Sigmoid colon (tissue), 4 donors: ENCODE measurements at regions not wholly inside any gene's neighbourhood (a gene's known extent, or its start where the extent isn't known, plus 50 kb on each side); places are given as distances from the start of the nearest gene placed in this dataset.

Source experiments
- EP300 ChIP-seq, 4 donors: sonication (generic); formaldehyde crosslinking; IDR thresholded peaks; one replicate each; pipeline ENCODE4 v1.6.1; 2017; ENCODE audit warnings: antibody characterized with exemption in 4 of 4
- POLR2A ChIP-seq, 2 donors: fragments of 450-650 bp; IDR thresholded peaks; one replicate each; pipeline ENCODE4 v1.6.1; 2016; ENCODE audit warnings: antibody characterized with exemption in 2 of 2, mild to moderate bottlenecking in 2 of 2, moderate library complexity in 2 of 2
- TF ChIP-seq, protein P1 (sequence below), 4 experiments: fragments of 450-650 bp in 3 of 4; fragments of 200-600 bp in 1 of 4; IDR thresholded peaks; one replicate each; pipeline ENCODE4 v1.5.1; 2016 to 2019; ENCODE audit warnings: antibody characterized with exemption in 4 of 4, mild to moderate bottlenecking in 3 of 4, moderate library complexity in 2 of 4

DNA sequence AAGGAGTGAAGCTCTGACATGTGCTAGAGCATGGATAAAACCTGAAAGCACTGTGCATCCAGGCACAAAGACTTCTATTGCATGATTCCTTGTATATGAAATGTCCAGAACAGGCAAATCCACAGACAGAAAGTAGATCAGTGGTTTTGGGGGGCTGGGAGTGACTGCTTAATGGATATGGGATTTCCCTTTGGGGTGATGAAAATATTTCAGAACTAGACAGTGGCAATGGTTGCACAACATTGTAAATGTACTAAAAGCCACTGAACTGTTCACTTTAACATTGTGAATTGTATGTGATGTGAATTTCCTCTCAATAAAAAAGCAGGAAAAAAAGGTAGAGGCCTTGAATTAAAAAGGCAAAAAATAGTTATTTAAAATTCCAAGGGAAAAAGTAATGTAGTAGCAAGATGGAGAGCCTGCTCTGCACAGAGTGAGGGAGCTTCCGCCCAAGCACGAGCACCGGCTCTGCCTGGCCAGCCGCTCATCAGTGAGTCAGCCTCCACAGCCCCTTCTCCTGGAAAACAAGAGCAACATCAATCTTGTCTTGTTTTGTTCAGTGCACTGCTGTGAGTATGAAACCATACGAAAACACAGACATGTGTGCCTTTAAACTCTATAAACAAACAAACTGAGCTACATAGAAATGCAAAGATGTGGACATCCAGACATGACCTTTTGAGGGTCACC is 74.6 kb upstream of the THBS2 start:
- TF ChIP-seq, protein P1, sequence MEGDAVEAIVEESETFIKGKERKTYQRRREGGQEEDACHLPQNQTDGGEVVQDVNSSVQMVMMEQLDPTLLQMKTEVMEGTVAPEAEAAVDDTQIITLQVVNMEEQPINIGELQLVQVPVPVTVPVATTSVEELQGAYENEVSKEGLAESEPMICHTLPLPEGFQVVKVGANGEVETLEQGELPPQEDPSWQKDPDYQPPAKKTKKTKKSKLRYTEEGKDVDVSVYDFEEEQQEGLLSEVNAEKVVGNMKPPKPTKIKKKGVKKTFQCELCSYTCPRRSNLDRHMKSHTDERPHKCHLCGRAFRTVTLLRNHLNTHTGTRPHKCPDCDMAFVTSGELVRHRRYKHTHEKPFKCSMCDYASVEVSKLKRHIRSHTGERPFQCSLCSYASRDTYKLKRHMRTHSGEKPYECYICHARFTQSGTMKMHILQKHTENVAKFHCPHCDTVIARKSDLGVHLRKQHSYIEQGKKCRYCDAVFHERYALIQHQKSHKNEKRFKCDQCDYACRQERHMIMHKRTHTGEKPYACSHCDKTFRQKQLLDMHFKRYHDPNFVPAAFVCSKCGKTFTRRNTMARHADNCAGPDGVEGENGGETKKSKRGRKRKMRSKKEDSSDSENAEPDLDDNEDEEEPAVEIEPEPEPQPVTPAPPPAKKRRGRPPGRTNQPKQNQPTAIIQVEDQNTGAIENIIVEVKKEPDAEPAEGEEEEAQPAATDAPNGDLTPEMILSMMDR (IDR thresholded peaks at IDR 0.05), result no peak
- TF ChIP-seq POLR2A (IDR thresholded peaks at IDR 0.05) (no peak), EP300 (IDR thresholded peaks at IDR 0.05) (no peak)
